Trophoblast cell (in vitro differentiated cells and primary cell): ENCODE measurements at regions not wholly inside any gene's neighbourhood (a gene's known extent, or its start where the extent isn't known, plus 50 kb on each side); places are given as distances from the start of the nearest gene placed in this dataset.

Experiments used
- DNase-seq, 2 donors: peaks; one replicate each; pipeline ENCODE4 v3.0.0-alpha.2; 2016
- H2AFZ ChIP-seq: 2 replicates; pipeline ENCODE4 v1.6.1; 2013; ENCODE audit warnings: low read length, moderate library complexity, mild to moderate bottlenecking; ENCODE audit not compliant: insufficient read depth, poor library complexity
- H2AK5ac ChIP-seq: 2 replicates; pipeline ENCODE4 v1.6.1; 2013; ENCODE audit warnings: mild to moderate bottlenecking, low read length
- H2BK120ac ChIP-seq: 2 replicates; pipeline ENCODE4 v1.6.1; 2013; ENCODE audit warnings: low read length, mild to moderate bottlenecking, moderate library complexity; ENCODE audit not compliant: insufficient read depth, poor library complexity
- H2BK12ac ChIP-seq: 2 replicates; pipeline ENCODE4 v1.6.1; 2013; ENCODE audit warnings: mild to moderate bottlenecking, low read length, moderate library complexity
- H2BK5ac ChIP-seq: 2 replicates; pipeline ENCODE4 v1.6.1; 2013; ENCODE audit warnings: low read length, low read depth, moderate library complexity, mild to moderate bottlenecking; ENCODE audit not compliant: poor library complexity
- H3K14ac ChIP-seq: 2 replicates; pipeline ENCODE4 v1.6.1; 2013; ENCODE audit warnings: mild to moderate bottlenecking, low read length
- H3K18ac ChIP-seq: 2 replicates; pipeline ENCODE4 v1.6.1; 2013; ENCODE audit warnings: mild to moderate bottlenecking, low read length
- H3K23ac ChIP-seq: 2 replicates; pipeline ENCODE4 v1.6.1; 2013; ENCODE audit warnings: low read length
- H3K27ac ChIP-seq: 2 replicates; pipeline ENCODE4 v1.5.1; 2013; ENCODE audit warnings: low read depth, mild to moderate bottlenecking, inconsistent platforms, low read length, moderate library complexity
- H3K27me3 ChIP-seq: 2 replicates; pipeline ENCODE4 v1.6.1; 2013; ENCODE audit warnings: inconsistent platforms, mild to moderate bottlenecking, low read length, moderate library complexity; ENCODE audit not compliant: insufficient read depth
- H3K36me3 ChIP-seq, 2 experiments: 1 replicate in 1 of 2; 2 replicates in 1 of 2; pipeline ENCODE4 v1.6.1; 2013; ENCODE audit warnings: low read length in 2 of 2, mild to moderate bottlenecking in 2 of 2, moderate library complexity in 1 of 2; ENCODE audit not compliant: insufficient read depth in 2 of 2, control insufficient read depth in 1 of 2
- H3K4ac ChIP-seq: 2 replicates; pipeline ENCODE4 v1.6.1; 2013; ENCODE audit warnings: low read depth, mild to moderate bottlenecking, low read length, moderate library complexity
- H3K4me1 ChIP-seq, 2 experiments: 1 replicate in 1 of 2; 2 replicates in 1 of 2; pipeline ENCODE4 v1.6.1; 2013; ENCODE audit warnings: low read length in 2 of 2, mild to moderate bottlenecking in 2 of 2, moderate library complexity in 1 of 2; ENCODE audit not compliant: insufficient read depth in 2 of 2, control insufficient read depth in 1 of 2
- H3K4me2 ChIP-seq: 2 replicates; pipeline ENCODE4 v1.6.1; 2013; ENCODE audit warnings: inconsistent platforms, mild to moderate bottlenecking, low read length, moderate library complexity
- H3K4me3 ChIP-seq: 2 replicates; pipeline ENCODE4 v1.5.1; 2013; ENCODE audit warnings: mild to moderate bottlenecking, low read depth, low read length, inconsistent platforms
- H3K79me1 ChIP-seq: one replicate; pipeline ENCODE4 v1.6.1; 2013; ENCODE audit warnings: low read length
- H3K79me2 ChIP-seq: 2 replicates; pipeline ENCODE4 v1.6.1; 2013; ENCODE audit warnings: low read length, mild to moderate bottlenecking; ENCODE audit not compliant: control insufficient read depth, insufficient read depth, poor library complexity
- H3K9ac ChIP-seq: 2 replicates; pipeline ENCODE4 v1.6.1; 2013; ENCODE audit warnings: mild to moderate bottlenecking, low read length
- H3K9me3 ChIP-seq: 2 replicates; pipeline ENCODE4 v1.6.1; 2013; ENCODE audit warnings: low read depth, mild to moderate bottlenecking, control low read depth, inconsistent platforms, low read length; ENCODE audit not compliant: insufficient read depth
- H4K12ac ChIP-seq: 2 replicates; pipeline ENCODE4 v1.6.1; 2013; ENCODE audit warnings: low read depth, mild to moderate bottlenecking, low read length, moderate library complexity
- H4K8ac ChIP-seq: 2 replicates; pipeline ENCODE4 v1.6.1; 2013; ENCODE audit warnings: low read depth, mild to moderate bottlenecking, low read length, moderate library complexity
- H4K91ac ChIP-seq: one replicate; pipeline ENCODE4 v1.6.1; 2013; ENCODE audit warnings: low read depth, mild to moderate bottlenecking, low read length, moderate library complexity
- WGBS: extraction: QIAGEN DNeasy Blood & Tissue Kit; methylation state at CpG from one replicate; pipeline ENCODE4 v1.1.7; 2013; ENCODE audit warnings: missing lambda C conversion rate; ENCODE audit not compliant: insufficient read length, insufficient coverage; ENCODE audit errors: extremely low coverage; 5-methylcytosine and 5-hydroxymethylcytosine counted together

DNA sequence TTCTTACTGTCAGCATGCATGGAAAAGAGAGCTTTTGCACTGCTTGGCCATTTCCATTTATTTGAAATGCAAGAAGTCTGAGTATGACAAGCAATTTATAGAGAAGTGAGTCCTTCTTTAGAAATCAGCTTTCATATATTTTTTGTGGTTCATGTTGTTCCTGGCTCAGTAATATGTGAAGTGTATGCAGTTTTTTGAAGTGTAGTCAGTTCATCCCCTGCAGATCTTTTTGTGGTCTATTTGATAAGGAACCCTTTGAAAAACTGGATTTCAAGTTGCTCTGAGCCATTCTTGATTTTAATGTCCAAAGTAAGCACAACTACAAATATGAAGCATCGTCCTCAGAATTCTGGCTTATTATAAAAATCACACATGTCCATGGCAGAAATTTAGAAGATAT lies 294.1 kb upstream of the SMC2 start:
- Histone ChIP-seq H2AFZ (no peak overlapping the region), H3K4me3 (no peak overlapping the region), H3K27ac (no peak overlapping the region), H3K18ac (no peak overlapping the region), H2BK5ac (no peak overlapping the region), H3K27me3 (no peaks in the 10 kb centered on the region), H3K14ac (no peak overlapping the region), H3K4ac (no peak overlapping the region), H3K36me3 (no peaks in the 10 kb centered on the region), H3K23ac (no peak overlapping the region), H3K4me2 (no peak overlapping the region), H4K12ac (no peak overlapping the region), H2BK120ac (no peak overlapping the region), H3K4me1 (no peaks in the 10 kb centered on the region), H2BK12ac (no peak overlapping the region), H4K8ac (no peak overlapping the region), H3K9ac (no peak overlapping the region), H3K9me3 (no peaks in the 10 kb centered on the region), H3K79me2 (no peaks in the 10 kb centered on the region), H3K79me1 (no peaks in the 10 kb centered on the region), H2AK5ac (no peak overlapping the region), H4K91ac (no peak overlapping the region)
- no peak for DNase-seq
- WGBS, result no CpG with 5 or more reads among the region's 1 CpG

DNA sequence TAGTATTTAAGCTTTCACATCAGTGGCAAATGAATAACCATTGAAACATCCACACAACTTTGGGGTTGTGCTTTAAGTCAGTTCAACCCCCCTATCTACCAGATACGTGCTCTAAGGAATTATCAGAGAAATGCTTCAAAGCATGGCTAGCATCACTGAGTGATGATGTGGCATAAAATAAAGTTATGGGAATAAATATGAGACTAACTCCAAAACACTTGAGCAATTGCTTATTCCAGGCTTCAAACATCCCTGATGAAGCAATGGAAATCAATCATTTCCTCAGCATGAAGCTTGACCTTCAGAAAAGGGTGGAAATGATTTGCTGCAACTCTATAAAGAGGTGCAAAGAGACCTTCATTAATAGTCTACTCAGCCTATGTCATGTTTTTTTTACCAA lies 292.0 kb upstream of the SMC2 start:
- no peak overlapping the region for H3K4me3 ChIP-seq
- H3K9me3 ChIP-seq, result no peaks in the 10 kb centered on the region
- no peak overlapping the region for H3K14ac ChIP-seq
- H2BK5ac ChIP-seq, result no peak overlapping the region
- H3K36me3 ChIP-seq, result no peaks in the 10 kb centered on the region
- no peak overlapping the region for H3K9ac ChIP-seq
- H4K12ac ChIP-seq, result no peak overlapping the region
- no peak overlapping the region for H3K4me2 ChIP-seq
- no peak for DNase-seq
- no peak overlapping the region for H2BK120ac ChIP-seq
- H2AFZ ChIP-seq, result no peak overlapping the region
- no peak overlapping the region for H3K27ac ChIP-seq
- H2BK12ac ChIP-seq, result no peak overlapping the region
- H4K91ac ChIP-seq, result no peak overlapping the region
- H3K4ac ChIP-seq, result no peak overlapping the region
- H3K18ac ChIP-seq, result no peak overlapping the region
- H4K8ac ChIP-seq, result no peak overlapping the region
- H3K79me2 ChIP-seq, result no peaks in the 10 kb centered on the region
- H3K4me1 ChIP-seq, result no peaks in the 10 kb centered on the region
- no peak overlapping the region for H3K23ac ChIP-seq
- whole genome bisulfite sequencing, result no CpG with 5 or more reads among the region's 1 CpG
- no peaks in the 10 kb centered on the region for H3K27me3 ChIP-seq
- H3K79me1 ChIP-seq, result no peaks in the 10 kb centered on the region
- no peak overlapping the region for H2AK5ac ChIP-seq

DNA sequence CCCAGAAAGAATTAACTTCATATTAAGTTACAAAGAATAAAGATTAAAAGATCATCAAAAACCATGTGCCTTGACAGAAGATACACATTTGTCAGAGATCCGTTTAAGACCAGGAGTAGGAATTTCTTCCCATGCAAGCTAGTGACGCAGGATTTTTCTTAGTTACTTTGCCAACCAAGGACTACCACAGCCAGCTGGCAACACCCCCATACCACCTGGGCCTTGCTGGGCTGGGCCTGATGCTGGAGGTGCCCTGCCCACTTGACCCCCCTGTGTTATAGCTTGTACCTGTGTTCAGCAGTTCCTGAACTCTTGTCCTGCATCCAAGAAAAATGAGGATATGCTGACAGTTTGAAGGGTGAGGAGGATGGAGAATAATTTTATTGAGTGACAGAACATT lies 290.9 kb upstream of the SMC2 start:
- no peak overlapping the region for H4K91ac ChIP-seq
- no peak for DNase-seq
- no peak overlapping the region for H2BK120ac ChIP-seq
- no peak overlapping the region for H2BK12ac ChIP-seq
- no peaks in the 10 kb centered on the region for H3K36me3 ChIP-seq
- H3K79me2 ChIP-seq, result no peaks in the 10 kb centered on the region
- no peak overlapping the region for H3K27ac ChIP-seq
- H3K79me1 ChIP-seq, result no peaks in the 10 kb centered on the region
- no peak overlapping the region for H3K4me2 ChIP-seq
- no peaks in the 10 kb centered on the region for H3K4me1 ChIP-seq
- H4K12ac ChIP-seq, result no peak overlapping the region
- H3K9me3 ChIP-seq, result no peaks in the 10 kb centered on the region
- no peak overlapping the region for H3K23ac ChIP-seq
- H2AK5ac ChIP-seq, result no peak overlapping the region
- no peak overlapping the region for H3K18ac ChIP-seq
- H2BK5ac ChIP-seq, result no peak overlapping the region
- no peak overlapping the region for H2AFZ ChIP-seq
- H3K9ac ChIP-seq, result no peak overlapping the region
- no peak overlapping the region for H4K8ac ChIP-seq
- WGBS, result no CpG with 5 or more reads among the region's 2 CpGs
- H3K27me3 ChIP-seq, result no peaks in the 10 kb centered on the region
- H3K4ac ChIP-seq, result no peak overlapping the region
- H3K14ac ChIP-seq, result no peak overlapping the region
- H3K4me3 ChIP-seq, result no peak overlapping the region

DNA sequence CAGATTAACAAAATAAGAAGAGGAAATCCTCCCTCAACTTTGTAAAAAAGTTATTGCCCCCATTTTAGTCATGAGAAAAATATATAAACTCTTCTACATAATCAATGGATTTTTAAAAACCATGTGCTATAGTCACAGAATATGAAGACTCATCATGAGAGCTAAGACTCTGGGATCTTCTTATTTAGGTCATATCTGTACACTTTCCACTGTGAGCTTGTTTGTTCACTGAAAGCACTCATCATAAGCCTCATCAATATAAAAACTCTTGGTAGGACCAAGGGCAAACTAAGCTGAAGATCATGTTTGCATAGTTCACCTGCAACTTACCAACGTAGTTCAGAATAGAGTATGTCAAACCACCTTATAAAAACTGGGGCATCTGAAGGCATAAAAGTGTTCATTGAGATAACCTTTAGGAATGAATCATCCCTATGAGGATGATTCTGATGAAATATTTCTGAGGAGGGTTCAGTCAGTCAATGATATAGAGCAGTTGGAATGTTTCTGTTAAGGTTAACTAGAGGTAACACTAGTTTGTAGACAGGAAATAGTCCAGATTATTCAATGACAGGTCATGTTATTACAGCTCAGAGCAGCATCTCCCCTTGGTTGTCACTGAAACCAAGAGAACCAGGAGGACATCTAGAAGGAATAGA lies 289.9 kb upstream of the SMC2 start:
- no CpG with 5 or more reads among the region's 1 CpG for WGBS
- H3K9me3 ChIP-seq, result no peaks in the 10 kb centered on the region
- no peak overlapping the region for H3K18ac ChIP-seq
- H3K27ac ChIP-seq, result no peak overlapping the region
- H2AK5ac ChIP-seq, result no peak overlapping the region
- H3K14ac ChIP-seq, result no peak overlapping the region
- H2BK12ac ChIP-seq, result no peak overlapping the region
- H2AFZ ChIP-seq, result no peak overlapping the region
- H4K8ac ChIP-seq, result no peak overlapping the region
- no peaks in the 10 kb centered on the region for H3K36me3 ChIP-seq
- H3K4me2 ChIP-seq, result no peak overlapping the region
- H3K9ac ChIP-seq, result no peak overlapping the region
- no peak overlapping the region for H3K4ac ChIP-seq
- DNase-seq, result peak in 1 of 2 donors; percentile 2
- H3K4me3 ChIP-seq, result no peak overlapping the region
- H2BK120ac ChIP-seq, result no peak overlapping the region
- no peaks in the 10 kb centered on the region for H3K79me1 ChIP-seq
- no peak overlapping the region for H3K23ac ChIP-seq
- no peaks in the 10 kb centered on the region for H3K79me2 ChIP-seq
- no peaks in the 10 kb centered on the region for H3K4me1 ChIP-seq
- no peak overlapping the region for H4K12ac ChIP-seq
- no peak overlapping the region for H2BK5ac ChIP-seq
- no peak overlapping the region for H4K91ac ChIP-seq
- H3K27me3 ChIP-seq, result no peaks in the 10 kb centered on the region
